Neural progenitor cell (in vitro differentiated cells): ENCODE measurements at regions not wholly inside any gene's neighbourhood (a gene's known extent, or its start where the extent isn't known, plus 50 kb on each side); places are given as distances from the start of the nearest gene placed in this dataset.

Experiments
- DNase-seq: peaks from one replicate; pipeline ENCODE4 v3.0.0-alpha.2; 2016; ENCODE audit warnings: low spot score
- H2AFZ ChIP-seq: fragments of 200-600 bp; sonication (generic); replicated peaks from 2 replicates; pipeline ENCODE4 v1.6.1; 2016; ENCODE audit warnings: antibody characterized with exemption
- H3F3A ChIP-seq: fragments of 200-600 bp; sonication (generic); 2 replicates; pipeline ENCODE4 v1.6.1; 2016; ENCODE audit warnings: antibody characterized with exemption, low read depth
- H3K27ac ChIP-seq: fragments of 200-600 bp; sonication (generic); 2 replicates; pipeline ENCODE4 v1.5.1; 2016; ENCODE audit warnings: mild to moderate bottlenecking
- H3K27me3 ChIP-seq: fragments of 200-600 bp; sonication (generic); 2 replicates; pipeline ENCODE4 v1.6.1; 2016; ENCODE audit warnings: mild to moderate bottlenecking, moderate library complexity
- H3K36me3 ChIP-seq: fragments of 200-600 bp; sonication (generic); 2 replicates; pipeline ENCODE4 v1.5.1; 2016
- H3K4me1 ChIP-seq: fragments of 200-600 bp; sonication (generic); 2 replicates; pipeline ENCODE4 v1.6.1; 2016; ENCODE audit warnings: mixed run types
- H3K4me2 ChIP-seq: fragments of 200-600 bp; sonication (generic); 2 replicates; pipeline ENCODE4 v1.6.1; 2016
- H3K4me3 ChIP-seq: fragments of 200-600 bp; sonication (generic); 2 replicates; pipeline ENCODE4 v1.5.1; 2016
- H3K79me2 ChIP-seq: fragments of 200-600 bp; sonication (generic); 2 replicates; pipeline ENCODE4 v1.6.1; 2016; ENCODE audit warnings: low read depth
- H3K9ac ChIP-seq: fragments of 200-600 bp; sonication (generic); 2 replicates; pipeline ENCODE4 v1.6.1; 2016
- H3K9me3 ChIP-seq: fragments of 200-600 bp; sonication (generic); 2 replicates; pipeline ENCODE4 v1.5.1; 2016; ENCODE audit warnings: low read depth
- H4K20me1 ChIP-seq: fragments of 200-600 bp; sonication (generic); 2 replicates; pipeline ENCODE4 v1.6.1; 2016; ENCODE audit warnings: low read depth
- H3K27ac Mint-ChIP-seq: 3 replicates; pipeline ENCODE4 v1.8.0; 2021; ENCODE audit warnings: mixed read lengths
- H3K27me3 Mint-ChIP-seq: 2 replicates; pipeline ENCODE4 v1.8.0; 2022; ENCODE audit warnings: low read depth, mild to moderate bottlenecking, inconsistent platforms, moderate library complexity, mixed read lengths; ENCODE audit not compliant: insufficient read depth
- H3K36me3 Mint-ChIP-seq: 3 replicates; pipeline ENCODE4 v1.8.0; 2021; ENCODE audit warnings: mixed read lengths
- H3K4me1 Mint-ChIP-seq: 3 replicates; pipeline ENCODE4 v1.8.0; 2021; ENCODE audit warnings: mixed read lengths
- H3K4me3 Mint-ChIP-seq: 3 replicates; pipeline ENCODE4 v1.8.0; 2021; ENCODE audit warnings: mild to moderate bottlenecking, moderate library complexity, mixed read lengths
- H3K9me3 Mint-ChIP-seq: 3 replicates; pipeline ENCODE4 v1.8.0; 2020; ENCODE audit warnings: mixed read lengths
- EZH2 ChIP-seq: fragments of 200-600 bp; sonication (generic); IDR thresholded peaks from 2 replicates; pipeline ENCODE4 v1.6.1; 2017; ENCODE audit warnings: antibody characterized with exemption, mild to moderate bottlenecking, moderate library complexity
- EZH2phosphoT487 ChIP-seq: fragments of 200-600 bp; sonication (generic); IDR thresholded peaks from 2 replicates; pipeline ENCODE4 v1.6.1; 2017; ENCODE audit warnings: antibody characterized with exemption
- TF ChIP-seq, protein P1 (sequence below): fragments of 200-600 bp; sonication (generic); IDR thresholded peaks from 2 replicates; pipeline ENCODE4 v1.5.1; 2017; ENCODE audit warnings: antibody characterized with exemption, mild to moderate bottlenecking

- no peak overlapping the region for H3K27ac ChIP-seq
- H2AFZ ChIP-seq: no peak overlapping the region
- Mint-ChIP-seq H3K4me3 (no peak overlapping the region), H3K27me3 (no peaks in the 10 kb centered on the region), H3K36me3 (no peaks in the 10 kb centered on the region), H3K9me3 (no peaks in the 10 kb centered on the region), H3K4me1 (no peaks in the 10 kb centered on the region), H3K27ac (no peak overlapping the region)
- DNase-seq: no peak
- H3K36me3 ChIP-seq: no peaks in the 10 kb centered on the region
- H3K9ac ChIP-seq: no peak overlapping the region
- TF ChIP-seq, protein P1, sequence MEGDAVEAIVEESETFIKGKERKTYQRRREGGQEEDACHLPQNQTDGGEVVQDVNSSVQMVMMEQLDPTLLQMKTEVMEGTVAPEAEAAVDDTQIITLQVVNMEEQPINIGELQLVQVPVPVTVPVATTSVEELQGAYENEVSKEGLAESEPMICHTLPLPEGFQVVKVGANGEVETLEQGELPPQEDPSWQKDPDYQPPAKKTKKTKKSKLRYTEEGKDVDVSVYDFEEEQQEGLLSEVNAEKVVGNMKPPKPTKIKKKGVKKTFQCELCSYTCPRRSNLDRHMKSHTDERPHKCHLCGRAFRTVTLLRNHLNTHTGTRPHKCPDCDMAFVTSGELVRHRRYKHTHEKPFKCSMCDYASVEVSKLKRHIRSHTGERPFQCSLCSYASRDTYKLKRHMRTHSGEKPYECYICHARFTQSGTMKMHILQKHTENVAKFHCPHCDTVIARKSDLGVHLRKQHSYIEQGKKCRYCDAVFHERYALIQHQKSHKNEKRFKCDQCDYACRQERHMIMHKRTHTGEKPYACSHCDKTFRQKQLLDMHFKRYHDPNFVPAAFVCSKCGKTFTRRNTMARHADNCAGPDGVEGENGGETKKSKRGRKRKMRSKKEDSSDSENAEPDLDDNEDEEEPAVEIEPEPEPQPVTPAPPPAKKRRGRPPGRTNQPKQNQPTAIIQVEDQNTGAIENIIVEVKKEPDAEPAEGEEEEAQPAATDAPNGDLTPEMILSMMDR: no peak
- no peak for TF ChIP-seq EZH2
- TF ChIP-seq EZH2phosphoT487: no peak
- H3K79me2 ChIP-seq: no peaks in the 10 kb centered on the region
- H4K20me1 ChIP-seq: no peaks in the 10 kb centered on the region
- H3K4me3 ChIP-seq: no peak overlapping the region
- H3K27me3 ChIP-seq: no peaks in the 10 kb centered on the region
- H3K4me1 ChIP-seq: peaks cover 3% of the 10 kb centered on the region
- H3K9me3 ChIP-seq: no peaks in the 10 kb centered on the region
- peaks cover under 1% of the 10 kb centered on the region for H3F3A ChIP-seq
- H3K4me2 ChIP-seq: no peak overlapping the region
Measured at GRCh38 chr7:111676167-111676566, 113.9 kb upstream of the IMMP2L start.

DNA sequence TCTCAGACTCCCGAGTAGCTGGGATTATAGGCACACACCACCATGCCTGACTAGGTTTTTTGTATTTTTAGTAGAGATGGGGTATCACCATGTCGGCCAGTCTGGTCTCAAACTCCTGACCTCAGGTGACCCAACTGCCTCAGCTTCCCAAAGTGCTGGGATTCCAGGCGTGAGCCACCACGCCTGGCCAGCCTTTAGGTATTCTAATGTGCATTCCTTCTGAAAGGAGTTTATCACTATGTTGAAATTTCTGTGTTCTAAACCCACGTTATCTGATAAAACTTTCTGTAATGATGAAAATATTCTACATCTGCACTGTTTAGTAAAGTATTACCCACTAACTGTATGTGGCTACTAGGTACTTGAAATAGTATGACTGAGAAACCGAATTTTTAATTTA is 110.6 kb upstream of the IMMP2L start:
- no peaks in the 10 kb centered on the region for H3K79me2 ChIP-seq
- H3K27me3 ChIP-seq: no peaks in the 10 kb centered on the region
- H3K36me3 Mint-ChIP-seq: no peaks in the 10 kb centered on the region
- no peak overlapping the region for H3K27ac ChIP-seq
- H3K27ac Mint-ChIP-seq: no peak overlapping the region
- TF ChIP-seq, protein P1: no peak
- TF ChIP-seq EZH2 (no peak), EZH2phosphoT487 (no peak)
- no peaks in the 10 kb centered on the region for H3K27me3 Mint-ChIP-seq
- no peak overlapping the region for H3K4me2 ChIP-seq
- no peaks in the 10 kb centered on the region for H3K36me3 ChIP-seq
- no peak overlapping the region for H3K9ac ChIP-seq
- H3K4me1 ChIP-seq: peaks cover 18% of the 10 kb centered on the region
- no peak overlapping the region for H3K4me3 Mint-ChIP-seq
- H3K4me1 Mint-ChIP-seq: peaks cover 12% of the 10 kb centered on the region
- peaks cover 4% of the 10 kb centered on the region for H3F3A ChIP-seq
- no peak for DNase-seq
- no peaks in the 10 kb centered on the region for H3K9me3 Mint-ChIP-seq
- no peaks in the 10 kb centered on the region for H3K9me3 ChIP-seq
- no peaks in the 10 kb centered on the region for H4K20me1 ChIP-seq
- no peak overlapping the region for H2AFZ ChIP-seq
- H3K4me3 ChIP-seq: no peak overlapping the region

- H3K27ac ChIP-seq: no peak overlapping the region
- TF ChIP-seq, protein P1: no peak
- TF ChIP-seq EZH2 (no peak), EZH2phosphoT487 (no peak)
- DNase-seq: no peak
- H3K4me2 ChIP-seq: no peak overlapping the region
- peaks cover 18% of the 10 kb centered on the region for H3K4me1 ChIP-seq
- no peaks in the 10 kb centered on the region for H3K9me3 ChIP-seq
- peaks cover 12% of the 10 kb centered on the region for H3K4me1 Mint-ChIP-seq
- no peaks in the 10 kb centered on the region for H3K36me3 ChIP-seq
- H3K27me3 ChIP-seq: no peaks in the 10 kb centered on the region
- H3F3A ChIP-seq: peaks cover 4% of the 10 kb centered on the region
- H3K27me3 Mint-ChIP-seq: no peaks in the 10 kb centered on the region
- no peaks in the 10 kb centered on the region for H3K9me3 Mint-ChIP-seq
- no peaks in the 10 kb centered on the region for H3K79me2 ChIP-seq
- H2AFZ ChIP-seq: no peak overlapping the region
- H3K27ac Mint-ChIP-seq: no peak overlapping the region
- no peak overlapping the region for H3K4me3 ChIP-seq
- no peaks in the 10 kb centered on the region for H4K20me1 ChIP-seq
- no peak overlapping the region for H3K4me3 Mint-ChIP-seq
- H3K9ac ChIP-seq: no peak overlapping the region
- H3K36me3 Mint-ChIP-seq: no peaks in the 10 kb centered on the region
Measured at GRCh38 chr7:111671927-111672326, 109.6 kb upstream of the IMMP2L start.
